ENCODE measurements at regions not wholly inside any gene's neighbourhood (a gene's known extent, or its start where the extent isn't known, plus 50 kb on each side); places are given as distances from the start of the nearest gene placed in this dataset.

- in situ Hi-C loops (cut with HindIII; ENCODE audit: low pct_unique_long_range_greater_than_20kb, low sequenced_read_pairs) = no loop called here
- intact Hi-C loops (cut with micrococcal nuclease; ENCODE audit: unreplicated experiment) = no loop called here
- no peak overlapping the region for H3K4me3 ChIP-seq (ENCODE audit: low read depth in 2 of 2, low read length in 2 of 2)
- H3K4me1 ChIP-seq (ENCODE audit: control insufficient read depth, insufficient read depth, low read length) = no peaks in the 10 kb centered on the region
- TF ChIP-seq SIN3A (IDR thresholded peaks at IDR 0.05; ENCODE audit: borderline replicate concordance, insufficient read depth, low read depth, low read length) (no peak), POLR2AphosphoS5 (IDR thresholded peaks at IDR 0.05; ENCODE audit: low read depth, low read length) (no peak), TCF7L2 (IDR thresholded peaks at IDR 0.05; ENCODE audit: low read depth, low read length) (no peak), CTCF (IDR thresholded peaks at IDR 0.05) (no peak)
- TF ChIP-seq, protein P1, sequence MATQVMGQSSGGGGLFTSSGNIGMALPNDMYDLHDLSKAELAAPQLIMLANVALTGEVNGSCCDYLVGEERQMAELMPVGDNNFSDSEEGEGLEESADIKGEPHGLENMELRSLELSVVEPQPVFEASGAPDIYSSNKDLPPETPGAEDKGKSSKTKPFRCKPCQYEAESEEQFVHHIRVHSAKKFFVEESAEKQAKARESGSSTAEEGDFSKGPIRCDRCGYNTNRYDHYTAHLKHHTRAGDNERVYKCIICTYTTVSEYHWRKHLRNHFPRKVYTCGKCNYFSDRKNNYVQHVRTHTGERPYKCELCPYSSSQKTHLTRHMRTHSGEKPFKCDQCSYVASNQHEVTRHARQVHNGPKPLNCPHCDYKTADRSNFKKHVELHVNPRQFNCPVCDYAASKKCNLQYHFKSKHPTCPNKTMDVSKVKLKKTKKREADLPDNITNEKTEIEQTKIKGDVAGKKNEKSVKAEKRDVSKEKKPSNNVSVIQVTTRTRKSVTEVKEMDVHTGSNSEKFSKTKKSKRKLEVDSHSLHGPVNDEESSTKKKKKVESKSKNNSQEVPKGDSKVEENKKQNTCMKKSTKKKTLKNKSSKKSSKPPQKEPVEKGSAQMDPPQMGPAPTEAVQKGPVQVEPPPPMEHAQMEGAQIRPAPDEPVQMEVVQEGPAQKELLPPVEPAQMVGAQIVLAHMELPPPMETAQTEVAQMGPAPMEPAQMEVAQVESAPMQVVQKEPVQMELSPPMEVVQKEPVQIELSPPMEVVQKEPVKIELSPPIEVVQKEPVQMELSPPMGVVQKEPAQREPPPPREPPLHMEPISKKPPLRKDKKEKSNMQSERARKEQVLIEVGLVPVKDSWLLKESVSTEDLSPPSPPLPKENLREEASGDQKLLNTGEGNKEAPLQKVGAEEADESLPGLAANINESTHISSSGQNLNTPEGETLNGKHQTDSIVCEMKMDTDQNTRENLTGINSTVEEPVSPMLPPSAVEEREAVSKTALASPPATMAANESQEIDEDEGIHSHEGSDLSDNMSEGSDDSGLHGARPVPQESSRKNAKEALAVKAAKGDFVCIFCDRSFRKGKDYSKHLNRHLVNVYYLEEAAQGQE (IDR thresholded peaks at IDR 0.05; ENCODE audit: insufficient read depth in 1 of 2, low read depth in 2 of 2, low read length in 1 of 2) = no peak
- DNase-seq (ENCODE audit: low read depth, low spot score) = no peak
- CTCF ChIA-PET = no interaction called here
- no peaks in the 10 kb centered on the region for H3K9me3 ChIP-seq (ENCODE audit: control insufficient read depth, insufficient read depth, low read depth, low read length)
- no peaks in the 10 kb centered on the region for H3K27me3 ChIP-seq (ENCODE audit: control insufficient read depth, insufficient read depth, low read length)
- no peak overlapping the region for H3K27ac ChIP-seq (ENCODE audit: low read length)
- ATAC-seq = no peak
- no TSS peak for BruUV-seq (replicated peaks)
- POLR2A ChIA-PET = no interaction called here
- H3K36me3 ChIP-seq (ENCODE audit: control insufficient read depth, insufficient read depth, low read length) = no peaks in the 10 kb centered on the region
These were observed 1069.5 kb downstream of the TRHDE start for GRCh38 chr12:73341559-73342247.

- ATAC-seq = no peak
- Histone ChIP-seq H3K36me3 (ENCODE audit: control insufficient read depth, insufficient read depth, low read length) (no peaks in the 10 kb centered on the region), H3K4me3 (ENCODE audit: low read depth in 2 of 2, low read length in 2 of 2) (no peak overlapping the region), H3K4me1 (ENCODE audit: control insufficient read depth, insufficient read depth, low read length) (no peaks in the 10 kb centered on the region), H3K27ac (ENCODE audit: low read length) (no peak overlapping the region), H3K9me3 (ENCODE audit: control insufficient read depth, insufficient read depth, low read depth, low read length) (no peaks in the 10 kb centered on the region), H3K27me3 (ENCODE audit: control insufficient read depth, insufficient read depth, low read length) (no peaks in the 10 kb centered on the region)
- in situ Hi-C loops (cut with HindIII; ENCODE audit: low pct_unique_long_range_greater_than_20kb, low sequenced_read_pairs) (no loop called here), intact Hi-C loops (cut with micrococcal nuclease; ENCODE audit: unreplicated experiment) (no loop called here)
- ChIA-PET POLR2A (no interaction called here), CTCF (no interaction called here)
- no peak for DNase-seq (ENCODE audit: low read depth, low spot score)
- no TSS peak for BruUV-seq (replicated peaks)
- no peak for TF ChIP-seq TCF7L2 (IDR thresholded peaks at IDR 0.05; ENCODE audit: low read depth, low read length)
- no peak for TF ChIP-seq CTCF (IDR thresholded peaks at IDR 0.05)
- TF ChIP-seq POLR2AphosphoS5 (IDR thresholded peaks at IDR 0.05; ENCODE audit: low read depth, low read length) = no peak
- TF ChIP-seq, protein P1 (IDR thresholded peaks at IDR 0.05; ENCODE audit: insufficient read depth in 1 of 2, low read depth in 2 of 2, low read length in 1 of 2) = no peak
- no peak for TF ChIP-seq SIN3A (IDR thresholded peaks at IDR 0.05; ENCODE audit: borderline replicate concordance, insufficient read depth, low read depth, low read length)
These were observed 1070.6 kb downstream of the TRHDE start for GRCh38 chr12:73342733-73343132.

Data from Panc1 (cell line).